NCI-H1417 (cell line): ENCODE measurements at regions not wholly inside any gene's neighbourhood (a gene's known extent, or its start where the extent isn't known, plus 50 kb on each side); places are given as distances from the start of the nearest gene placed in this dataset.
A peak's percentile ranks its signal among the peaks of the same experiment; 100 is the strongest.

Source experiments
- DNase-seq, 3 experiments: peaks; one replicate each; lab custom pipeline; 2025; lab: John Stamatoyannopoulos, UW

DNA sequence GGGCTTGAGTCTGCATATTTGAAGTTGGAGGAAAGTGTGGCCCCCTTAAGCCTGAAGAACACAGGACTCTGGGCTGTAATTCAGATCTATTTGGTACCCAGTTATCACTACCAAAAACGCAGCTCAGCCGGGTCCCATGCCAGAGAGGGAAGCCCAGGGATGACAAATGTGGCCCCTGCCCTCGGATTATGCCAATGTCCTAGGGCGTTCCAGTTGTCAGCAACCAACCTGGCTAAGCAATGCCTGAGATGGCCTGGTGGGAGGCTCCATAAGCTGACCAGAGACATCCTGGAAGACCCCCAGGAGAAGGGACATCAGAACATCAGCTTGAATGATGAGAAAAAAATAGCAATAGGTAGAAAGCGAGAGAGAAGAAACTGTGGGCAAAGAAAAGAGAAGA lies 79.6 kb upstream of the UQCRFS1 start:
- no peak for DNase-seq

DNA sequence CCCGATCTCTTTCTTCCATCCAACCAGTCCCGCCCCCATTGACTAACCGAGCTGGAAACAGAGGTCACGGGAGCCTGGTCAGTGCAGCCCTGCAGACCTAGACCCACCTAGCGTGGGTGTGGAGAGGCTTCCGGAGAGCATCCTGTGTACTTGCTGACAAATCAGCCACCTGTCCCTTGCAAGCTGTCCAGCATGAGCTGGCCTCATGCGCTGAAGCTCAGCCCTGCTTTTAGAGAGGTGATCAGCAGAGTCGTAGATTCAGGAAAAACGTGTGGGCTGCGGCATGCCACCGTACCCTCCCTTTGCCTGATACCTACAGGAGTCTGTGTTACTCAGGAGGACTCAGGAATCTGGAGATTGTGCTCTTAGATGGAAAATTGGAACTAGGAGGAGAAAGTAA lies 80.3 kb upstream of the UQCRFS1 start:
- DNase-seq = no peak

DNA sequence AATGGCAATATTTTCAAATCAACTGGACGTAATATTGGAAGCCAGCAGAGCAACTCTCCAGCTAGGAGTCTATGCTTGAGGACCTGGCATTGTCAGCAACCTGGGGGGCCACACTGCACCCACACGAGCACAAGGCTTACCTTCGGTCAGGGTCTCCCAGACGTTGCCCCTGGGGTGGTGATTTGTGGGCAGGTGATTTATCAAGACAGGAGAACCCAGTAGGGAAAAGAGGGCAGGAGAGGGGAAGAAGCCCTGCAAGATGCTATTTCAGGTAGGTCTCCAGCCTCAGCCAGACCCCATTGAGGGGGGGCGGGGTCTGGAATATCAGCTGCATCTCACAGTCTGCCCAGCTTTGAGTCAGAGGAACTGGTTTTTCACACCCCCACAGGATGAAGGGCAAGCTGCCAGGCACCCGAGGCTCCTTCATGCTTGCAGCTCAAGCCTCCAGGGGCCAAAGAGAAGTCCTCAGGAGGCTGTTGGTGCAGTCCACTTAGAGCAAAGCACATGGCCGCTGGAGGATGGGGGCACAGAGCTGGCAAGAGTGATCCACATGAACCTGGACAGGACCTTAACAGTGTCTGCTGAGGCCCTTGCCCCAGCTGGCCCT lies 80.9 kb upstream of the UQCRFS1 start:
- no peak for DNase-seq

DNA sequence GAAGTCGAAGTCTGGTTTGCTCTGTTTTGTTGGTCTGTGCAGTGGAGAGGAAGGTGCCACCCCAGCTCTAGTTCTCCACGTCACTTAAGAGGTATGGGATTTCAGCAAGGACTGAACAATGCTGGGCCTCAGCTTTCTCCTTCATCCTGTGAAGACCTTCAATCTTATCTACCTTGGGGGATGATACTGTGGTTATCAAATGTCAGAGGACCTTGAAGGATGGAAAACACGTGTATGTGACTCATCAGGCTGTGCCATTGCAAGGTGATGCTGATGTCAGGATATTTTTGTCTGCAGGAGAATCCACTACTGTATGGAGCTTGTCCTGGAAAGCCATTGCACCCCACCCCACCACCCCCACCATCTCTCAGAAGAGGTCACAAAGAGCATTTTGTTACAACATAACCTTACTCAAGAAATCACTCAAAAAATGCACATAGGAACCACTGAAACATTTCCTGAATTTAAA lies 81.4 kb upstream of the UQCRFS1 start:
- no peak for DNase-seq

DNA sequence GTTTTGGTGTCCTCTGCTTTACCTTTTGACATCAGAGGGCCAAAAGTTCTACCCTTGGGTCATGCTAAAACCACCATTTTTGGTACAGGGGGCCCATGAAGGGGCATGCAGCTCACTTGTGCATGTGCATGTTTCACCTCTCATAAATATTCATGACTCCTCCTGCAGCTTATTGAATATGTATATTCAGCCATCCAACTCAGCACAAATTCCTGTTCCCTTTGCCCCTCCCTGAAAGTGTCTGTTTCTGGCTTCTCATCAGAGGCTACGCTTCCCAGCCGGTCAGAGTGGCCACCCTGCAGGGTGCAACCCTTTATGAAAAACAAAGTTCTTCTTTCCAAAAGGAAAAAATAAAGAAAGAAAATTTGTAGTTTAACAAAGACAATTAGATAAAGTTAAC lies 82.3 kb upstream of the UQCRFS1 start:
- DNase-seq = no peak

DNA sequence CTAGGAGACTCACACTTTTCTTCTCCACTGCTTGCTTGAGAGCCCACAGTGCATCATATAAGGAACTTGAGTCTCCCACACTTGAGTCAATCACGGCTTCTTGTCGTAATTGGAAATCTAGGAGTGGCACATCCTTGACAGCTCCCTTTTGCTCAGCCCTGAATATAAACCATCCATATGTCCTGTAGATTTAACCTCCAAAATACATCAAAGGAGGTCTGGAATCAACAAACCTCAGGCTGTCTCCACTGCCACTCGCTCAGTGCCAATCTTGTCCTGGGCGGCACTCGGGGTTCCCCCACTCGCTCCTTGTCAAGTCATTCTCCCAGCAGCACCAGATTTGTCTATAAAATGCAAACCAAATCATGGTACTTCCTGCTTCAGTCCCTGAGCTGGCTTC lies 84.4 kb upstream of the UQCRFS1 start:
- DNase-seq = no peak

DNA sequence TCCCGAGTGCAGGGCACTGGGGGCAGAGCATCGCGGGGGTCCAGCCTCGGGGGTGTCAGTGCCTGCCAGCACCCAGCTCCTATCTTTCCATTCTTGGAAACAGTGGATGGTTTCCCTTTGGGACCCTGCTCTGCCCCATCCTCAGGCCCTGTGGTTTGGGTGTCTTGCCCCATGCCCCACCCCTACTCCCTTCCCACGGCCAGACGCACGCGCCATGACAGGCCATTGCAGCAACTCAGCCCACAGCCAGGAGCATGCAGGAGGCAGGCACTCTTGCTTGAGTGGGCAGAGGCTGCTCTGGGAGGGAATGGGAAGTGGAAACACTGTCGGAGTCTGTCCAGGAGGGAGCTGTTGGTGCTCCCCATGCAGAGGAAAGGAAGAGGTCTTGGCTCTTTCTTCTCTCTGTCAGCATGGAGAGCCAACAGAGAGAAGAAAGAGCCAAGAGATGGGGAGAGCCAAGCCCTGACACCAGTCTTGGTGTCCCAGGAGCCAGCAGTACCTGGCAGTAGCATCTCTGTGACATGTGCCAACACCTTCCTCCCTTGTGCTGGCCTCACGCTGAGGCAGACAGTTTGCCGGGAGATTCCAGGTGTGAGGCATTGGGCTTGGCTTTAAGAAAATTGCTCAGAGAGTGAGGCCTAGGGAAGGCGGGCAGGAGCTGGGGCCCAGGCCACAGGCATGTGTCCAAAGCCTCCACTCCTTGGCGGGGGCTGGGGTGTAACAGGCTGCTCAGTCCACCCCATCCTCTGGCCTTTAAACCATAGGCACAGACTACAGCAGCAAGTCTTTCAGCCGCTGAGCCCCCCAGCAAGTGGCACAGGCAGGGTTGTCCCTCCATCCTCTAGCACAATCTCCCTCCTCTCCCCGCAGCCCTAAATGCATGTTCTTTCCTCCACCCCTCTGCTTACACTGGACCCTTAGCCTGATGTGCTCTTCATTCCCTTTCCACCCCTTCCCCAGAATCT lies 86.7 kb upstream of the UQCRFS1 start:
- DNase-seq = no peak

DNA sequence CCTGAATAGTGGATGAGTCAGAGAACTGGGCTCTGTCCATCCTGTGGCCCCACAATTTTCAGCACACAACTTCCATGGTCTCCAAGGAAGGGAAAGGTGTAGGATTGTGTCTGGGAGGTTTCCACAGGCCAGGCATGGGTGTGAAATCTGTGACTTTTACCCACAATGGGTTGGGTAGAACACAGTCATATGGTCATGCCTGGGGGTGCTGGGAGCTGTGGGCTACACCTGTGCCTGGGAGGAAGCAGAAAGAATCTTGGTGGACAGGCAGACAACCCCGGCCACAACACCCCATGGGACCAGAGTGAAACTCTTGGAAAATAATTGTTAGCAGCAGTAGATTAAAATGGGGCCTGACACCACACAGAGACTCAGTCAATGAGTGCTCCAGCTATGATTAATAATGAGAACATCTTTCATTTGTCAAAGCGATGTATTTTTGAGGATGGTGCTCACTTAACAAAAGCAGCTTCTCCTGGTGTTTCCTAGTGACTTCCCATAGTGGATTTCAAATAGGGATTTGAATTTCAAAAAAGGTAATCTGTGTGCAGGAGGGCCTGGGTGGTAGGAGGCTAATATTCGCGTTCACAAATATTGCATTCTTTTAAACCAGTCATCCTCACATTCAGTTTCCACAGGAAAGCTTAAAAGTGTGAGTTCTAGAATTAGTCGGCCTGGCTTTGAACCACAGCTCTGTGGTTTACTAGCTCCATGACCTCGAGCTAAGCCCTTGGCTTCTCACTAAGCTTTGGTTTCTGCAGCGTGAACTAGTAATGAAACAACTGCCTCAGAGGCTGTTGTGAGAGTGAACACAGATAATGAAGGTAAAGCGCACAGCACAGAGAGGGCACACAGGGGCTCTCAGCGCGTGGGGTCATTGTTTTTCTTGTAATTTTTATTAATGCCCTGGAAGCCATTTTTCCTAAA lies 89.3 kb upstream of the UQCRFS1 start:
- no peak for DNase-seq

DNA sequence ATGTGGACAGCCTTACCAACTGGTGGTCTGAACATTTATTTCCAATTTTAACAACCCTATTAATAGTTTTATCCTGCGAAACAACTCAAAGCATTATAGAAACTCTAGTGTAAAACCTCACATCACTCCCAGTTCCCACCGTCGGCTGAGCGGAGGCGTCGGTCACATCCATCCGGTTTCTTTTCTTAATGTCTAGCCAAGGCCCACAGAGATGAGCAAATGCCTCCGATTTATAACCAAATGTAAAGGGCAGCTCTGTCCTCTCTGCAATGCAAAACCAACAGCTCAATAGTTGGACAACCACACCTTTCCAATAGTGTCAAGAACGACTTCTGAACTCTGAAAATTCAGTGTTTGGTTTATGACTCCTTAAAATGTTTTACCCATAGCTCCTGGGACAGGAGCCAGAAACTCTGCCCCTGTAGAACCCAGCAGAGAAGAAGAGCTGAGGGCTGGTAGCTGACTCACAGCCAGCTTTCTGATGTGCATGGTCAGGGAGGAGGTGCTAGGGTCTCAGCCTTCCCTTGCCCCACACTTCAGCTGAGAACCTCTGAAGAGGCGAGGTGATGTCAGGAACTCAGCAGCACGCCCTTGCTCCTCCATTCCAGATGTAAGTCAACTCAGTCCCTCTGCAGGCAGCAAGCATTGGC lies 90.2 kb upstream of the UQCRFS1 start:
- DNase-seq = no peak

DNA sequence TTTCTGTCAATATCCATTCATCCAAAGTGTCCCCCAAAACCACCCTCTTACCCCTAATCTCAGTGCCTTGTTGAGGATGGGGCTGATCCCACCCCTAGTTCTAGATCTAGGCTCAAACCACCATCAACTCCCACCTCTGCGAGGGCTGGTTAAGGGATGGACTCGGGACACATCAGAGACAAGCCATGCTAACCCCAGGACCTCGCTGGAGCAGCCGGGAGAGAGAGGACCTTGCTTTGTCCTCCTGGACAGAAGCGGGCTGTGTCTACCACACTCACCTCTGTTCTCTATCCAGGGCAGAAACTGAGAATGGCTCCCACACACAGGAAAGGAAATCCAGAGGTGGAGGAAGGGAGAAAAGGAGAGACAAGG lies 90.8 kb upstream of the UQCRFS1 start:
- no peak for DNase-seq

DNA sequence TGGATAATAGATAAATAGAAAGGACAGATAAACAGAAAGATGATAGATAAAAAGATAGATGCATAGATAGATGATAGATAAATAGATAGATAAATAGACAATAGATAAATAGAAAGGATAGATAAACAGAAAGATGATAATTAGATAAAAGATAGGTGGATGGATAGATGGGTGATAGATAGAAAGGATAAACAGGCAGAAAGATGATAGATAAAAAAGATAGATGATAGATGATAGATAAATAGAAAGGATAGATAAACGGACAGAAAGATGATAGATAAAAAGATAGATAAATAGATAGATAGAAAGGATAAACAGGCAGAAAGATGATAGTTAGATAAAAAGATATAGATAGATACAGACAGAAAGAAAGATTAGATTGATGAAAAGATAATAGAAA lies 92.3 kb upstream of the UQCRFS1 start:
- DNase-seq = no peak

DNA sequence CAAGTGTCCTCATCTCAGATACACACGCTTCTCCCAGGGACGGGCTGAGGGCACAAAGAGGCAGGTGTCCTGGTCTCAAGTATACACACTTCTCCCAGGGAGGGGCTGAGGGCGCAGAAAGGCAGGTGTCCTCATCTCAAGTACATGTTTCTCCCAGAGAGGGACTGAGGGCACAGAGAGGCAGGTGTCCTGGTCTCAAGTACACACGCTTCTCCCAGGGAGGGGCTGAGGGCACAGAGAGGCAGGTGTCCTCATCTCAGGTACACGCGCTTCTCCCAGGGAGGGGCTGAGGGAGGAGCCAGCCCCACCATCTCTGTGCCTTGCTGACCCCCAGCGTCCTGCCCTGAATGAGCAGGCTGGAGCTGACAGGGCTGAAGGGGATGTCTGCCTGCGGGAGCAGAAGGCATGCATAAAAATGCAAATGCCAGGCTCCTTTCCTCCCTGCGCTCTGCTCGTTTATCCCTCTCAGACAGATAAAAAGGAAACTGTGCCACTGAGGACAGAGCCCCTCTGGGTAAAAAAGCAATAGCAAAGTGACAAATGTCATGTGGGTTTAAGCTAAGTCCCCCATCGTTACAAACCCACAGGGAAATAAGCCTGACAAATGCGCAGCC lies 96.1 kb upstream of the UQCRFS1 start:
- peak in 2 of 3 experiments; percentile 49 to 96 for DNase-seq

DNA sequence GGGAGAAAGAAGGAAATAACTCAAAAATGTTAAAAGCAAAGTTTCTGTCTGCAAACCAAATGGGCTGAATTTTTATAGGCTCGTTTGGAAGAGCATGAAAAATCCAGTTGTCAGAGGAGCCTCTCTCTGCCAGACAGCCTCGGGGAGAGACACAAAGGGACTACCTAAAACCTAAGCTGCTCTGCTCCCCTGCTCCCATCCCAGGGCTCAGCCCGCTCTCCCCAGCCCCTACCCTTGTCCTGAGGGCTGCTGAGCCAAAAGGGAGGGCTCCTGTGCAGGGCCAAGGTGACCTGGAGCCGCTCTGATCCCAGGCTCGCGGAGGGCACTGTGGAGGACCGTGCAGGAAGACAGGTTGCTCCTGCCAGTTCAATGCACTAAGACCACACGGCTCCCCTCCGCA lies 96.7 kb upstream of the UQCRFS1 start:
- no peak for DNase-seq

DNA sequence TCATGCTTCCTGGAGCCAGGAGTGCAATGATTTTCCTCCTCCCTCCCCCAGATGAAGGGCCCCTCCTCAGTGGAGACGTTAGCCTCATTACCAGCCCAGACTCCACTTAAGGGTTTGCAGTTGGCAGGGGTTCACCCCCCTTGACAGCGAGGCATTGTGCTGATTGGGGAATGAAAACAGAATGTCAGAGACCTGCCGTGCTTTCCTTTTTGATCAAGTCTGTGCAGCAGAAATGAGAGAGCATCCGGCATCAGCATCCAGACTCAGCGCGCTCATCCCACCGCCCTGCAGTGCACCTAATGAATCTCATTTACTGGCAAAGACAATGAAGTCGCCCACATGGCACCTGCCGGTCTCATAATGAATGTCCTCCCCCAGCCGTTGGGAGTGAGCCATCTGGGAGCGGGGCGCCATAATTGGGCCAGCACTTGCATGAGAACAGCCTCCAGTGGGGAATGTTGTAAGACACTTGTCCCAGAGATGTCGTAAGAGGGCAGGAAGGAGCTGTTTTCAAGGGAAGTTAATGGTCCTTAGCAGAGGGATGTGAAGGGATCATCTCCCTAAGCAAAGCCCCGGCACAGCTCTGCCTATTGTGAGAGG lies 98.3 kb upstream of the UQCRFS1 start:
- peak; percentile 4 to 97 (median 12) for DNase-seq

DNA sequence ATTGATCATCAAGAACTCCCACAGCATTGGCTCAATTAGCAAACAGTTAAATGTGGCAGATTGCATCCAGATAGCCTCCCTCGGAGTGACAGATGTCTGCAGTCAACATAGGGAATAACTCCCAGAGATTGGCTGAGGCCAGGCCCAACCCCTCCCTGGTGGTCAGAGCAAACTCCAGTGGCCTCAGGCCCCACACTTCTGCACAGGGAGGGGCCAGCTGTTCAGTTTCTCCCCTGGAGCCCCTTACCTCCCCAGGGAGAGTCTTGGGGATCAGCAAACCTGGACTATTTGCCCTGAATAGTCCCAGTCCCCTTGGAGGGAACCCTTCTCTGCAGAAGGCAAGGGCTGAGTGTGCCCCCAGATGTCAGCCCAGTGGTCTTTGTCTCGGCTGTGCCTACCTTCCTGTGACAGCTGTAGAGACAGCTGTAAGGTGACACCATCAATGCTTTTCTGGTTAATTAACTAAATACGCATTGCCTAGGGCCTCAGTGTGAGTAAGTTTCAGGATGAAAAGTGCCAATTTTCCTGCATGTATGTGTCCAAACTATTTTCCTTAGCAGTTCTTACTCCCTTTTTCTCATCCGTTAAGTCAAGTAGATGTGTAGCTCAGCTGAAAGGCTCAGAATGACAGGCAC lies 102.7 kb upstream of the UQCRFS1 start:
- DNase-seq = peak in 1 of 3 experiments; percentile 27

DNA sequence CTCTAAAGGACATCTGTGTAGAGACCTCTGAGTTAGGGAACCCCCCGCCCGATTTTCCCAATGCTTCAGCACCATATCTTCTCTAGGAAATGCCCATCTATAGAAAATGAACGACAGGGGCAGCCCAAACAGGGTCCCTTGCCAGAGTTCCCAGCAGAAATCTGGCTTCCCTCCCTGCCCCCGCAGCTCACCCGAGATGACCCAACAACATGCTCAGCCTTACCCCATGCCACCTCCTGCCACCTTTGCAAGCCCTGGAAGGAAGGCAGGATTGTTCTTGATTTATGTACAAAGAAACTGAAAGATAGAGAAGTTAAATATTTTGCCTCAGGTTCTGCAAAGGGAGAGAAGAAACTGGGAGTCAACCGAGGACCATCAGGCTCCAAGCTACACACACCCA lies 105.6 kb upstream of the UQCRFS1 start:
- no peak for DNase-seq

DNA sequence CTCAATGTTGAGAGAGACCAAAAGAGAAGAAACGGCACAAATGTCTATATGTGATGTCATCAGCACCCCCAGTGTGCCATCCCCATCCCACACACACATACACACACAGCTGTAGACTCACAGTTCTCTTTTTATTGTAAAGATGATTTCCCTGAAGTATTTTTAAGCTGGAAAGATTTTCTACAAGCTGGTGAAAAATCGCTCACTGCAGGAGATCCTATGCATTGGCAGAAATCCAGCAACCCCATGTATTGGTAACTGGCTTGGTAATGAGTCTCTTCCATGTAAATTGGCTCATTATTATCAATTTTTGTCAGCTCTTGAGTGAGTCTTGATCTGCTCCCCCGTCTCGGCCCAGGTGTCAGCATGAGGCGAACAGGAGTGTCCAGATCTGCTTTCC lies 107.1 kb upstream of the UQCRFS1 start:
- peak in 1 of 3 experiments; percentile 29 for DNase-seq

DNA sequence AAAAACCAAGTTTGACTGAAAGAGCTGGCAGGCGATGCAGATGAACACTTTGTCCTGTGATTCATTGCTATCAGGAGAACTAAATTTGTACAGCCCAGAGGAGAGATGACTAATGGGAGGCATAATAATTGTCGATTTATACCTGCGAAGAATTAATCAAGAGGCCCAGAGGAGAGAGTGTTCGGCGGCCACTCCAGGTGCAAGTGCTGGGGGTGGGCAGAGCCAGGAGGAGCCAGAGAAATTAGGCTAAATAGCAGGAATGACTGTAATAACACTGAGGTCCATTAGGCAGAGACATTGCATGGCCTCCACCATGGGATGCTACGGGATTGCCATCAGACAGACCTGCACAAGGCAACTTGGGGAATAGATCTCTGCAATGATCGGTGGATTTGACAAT lies 107.7 kb upstream of the UQCRFS1 start:
- peak in 1 of 3 experiments; percentile 21 for DNase-seq

DNA sequence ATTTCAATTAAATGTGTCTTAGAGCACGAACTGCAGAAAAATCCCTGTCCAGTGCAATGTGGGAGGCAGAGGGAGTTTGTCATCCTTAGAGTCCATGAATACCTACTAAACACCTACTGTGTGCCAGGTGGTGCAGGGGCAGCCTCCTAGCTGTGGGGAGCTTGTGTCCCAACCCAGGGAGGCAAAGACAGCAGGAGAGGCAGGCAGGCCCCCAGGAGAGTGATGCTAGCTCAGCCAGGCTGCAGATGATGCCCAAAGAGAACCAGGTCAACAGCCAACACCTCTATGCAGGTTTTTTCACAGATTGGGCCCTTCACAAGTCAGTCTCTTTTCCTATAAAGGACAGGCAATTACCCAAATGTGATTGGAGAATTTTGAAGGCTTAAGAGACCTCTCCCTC lies 108.2 kb upstream of the UQCRFS1 start:
- DNase-seq = no peak

DNA sequence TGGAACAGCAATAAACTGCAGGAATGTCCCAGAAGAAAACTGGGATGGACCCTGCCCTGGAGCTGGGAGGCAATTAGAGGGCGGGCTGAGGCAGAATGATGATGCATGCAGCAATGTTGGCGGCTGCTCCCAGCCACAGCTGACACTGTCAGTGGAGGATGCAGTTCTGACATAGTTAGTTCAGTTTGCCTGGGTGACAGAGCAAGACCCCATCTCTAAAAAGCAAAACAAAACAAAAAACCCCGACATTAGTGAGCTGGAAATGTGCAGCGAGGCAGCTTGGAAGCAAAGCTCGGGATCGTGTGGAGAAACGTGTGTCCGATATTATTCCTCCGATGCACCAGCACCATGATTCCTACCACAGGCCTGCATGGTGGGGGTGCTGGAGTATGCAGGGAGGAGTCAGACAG lies 110.1 kb upstream of the UQCRFS1 start:
- no peak for DNase-seq
